Breast epithelium (tissue), 4 donors: ENCODE measurements at regions not wholly inside any gene's neighbourhood (a gene's known extent, or its start where the extent isn't known, plus 50 kb on each side); places are given as distances from the start of the nearest gene placed in this dataset.
A peak's percentile ranks its signal among the peaks of the same experiment; 100 is the strongest.

ENCODE experiments used
- DNase-seq, 2 donors: peaks; one replicate each; pipeline ENCODE4 v3.0.0-alpha.2; 2019; ENCODE audit warnings: low spot score in 2 of 2
- H3K27ac ChIP-seq, 2 donors: fragments of 200-600 bp; sonication (generic) in 1 of 2; one replicate each; pipeline ENCODE4 v1.5.1; 2016 to 2019; ENCODE audit warnings: mild to moderate bottlenecking in 1 of 2
- H3K27me3 ChIP-seq, 2 donors: fragments of 200-600 bp; sonication (generic) in 1 of 2; one replicate each; pipeline versions ENCODE4 v1.5.1 to v1.6.0; 2017 to 2019; ENCODE audit warnings: control low read depth in 1 of 2, mild to moderate bottlenecking in 1 of 2
- H3K36me3 ChIP-seq: fragments of 200-600 bp; one replicate; pipeline ENCODE4 v1.5.1; 2019
- H3K4me1 ChIP-seq, 2 donors: fragments of 200-600 bp; sonication (generic); one replicate each; pipeline ENCODE4 v1.5.1; 2016 to 2019; ENCODE audit warnings: control low read depth in 1 of 2
- H3K4me3 ChIP-seq, 3 donors: fragments of 200-600 bp; sonication (generic); 1 replicate in 2 of 3; 2 replicates in 1 of 3; pipeline ENCODE4 v1.5.1; 2016 to 2019; ENCODE audit warnings: mild to moderate bottlenecking in 3 of 3, moderate library complexity in 2 of 3
- H3K9me3 ChIP-seq, 2 donors: fragments of 200-600 bp; sonication (generic) in 1 of 2; one replicate each; pipeline ENCODE4 v1.5.1; 2016 to 2019; ENCODE audit warnings: control low read depth in 1 of 2
- CTCF ChIP-seq, 3 donors: fragments of 450-650 bp; IDR thresholded peaks; one replicate each; pipeline ENCODE4 v1.5.1; 2016 to 2017; ENCODE audit warnings: antibody characterized with exemption in 3 of 3, mild to moderate bottlenecking in 3 of 3, moderate library complexity in 3 of 3
- POLR2A ChIP-seq: fragments of 450-650 bp; IDR thresholded peaks from one replicate; pipeline ENCODE4 v1.6.1; 2016; ENCODE audit warnings: antibody characterized with exemption, mild to moderate bottlenecking, moderate library complexity
- POLR2AphosphoS5 ChIP-seq, 3 donors: sonication (generic); formaldehyde crosslinking; IDR thresholded peaks; one replicate each; pipeline ENCODE4 v1.6.1; 2017; ENCODE audit warnings: antibody characterized with exemption in 3 of 3
- intact Hi-C: fragments of 100-400 bp; cut with DNase I; formaldehyde crosslinking; loops from one replicate; pipeline ENCODE4 v1.15.1; 2023; ENCODE audit warnings: low total_unique reads

- TF ChIP-seq POLR2AphosphoS5 (IDR thresholded peaks at IDR 0.05) (no peak), POLR2A (no peak), CTCF (IDR thresholded peaks at IDR 0.05) (no peak)
- no peak for DNase-seq
- no peaks in the 10 kb centered on the region for H3K27me3 ChIP-seq
These were observed 300.4 kb upstream of the ZNF608 start for GRCh38 chr5:125046838-125047237.

GRCh38 chr5:125047871-125048270 lies 301.4 kb upstream of the ZNF608 start:
- Histone ChIP-seq H3K27ac (no peak overlapping the region), H3K4me3 (no peak overlapping the region), H3K9me3 (no peaks in the 10 kb centered on the region), H3K36me3 (no peaks in the 10 kb centered on the region), H3K4me1 (no peaks in the 10 kb centered on the region), H3K27me3 (no peaks in the 10 kb centered on the region)
- intact Hi-C loops: no loop called here
- DNase-seq: no peak
- TF ChIP-seq POLR2AphosphoS5 (IDR thresholded peaks at IDR 0.05) (no peak), CTCF (IDR thresholded peaks at IDR 0.05) (no peak), POLR2A (no peak)

More at GRCh38 chr5:125046838-125047237, 300.4 kb upstream of the ZNF608 start:
- no peak overlapping the region for H3K27ac ChIP-seq
- H3K4me3 ChIP-seq: no peak overlapping the region
- H3K9me3 ChIP-seq: no peaks in the 10 kb centered on the region
- no peaks in the 10 kb centered on the region for H3K36me3 ChIP-seq
- intact Hi-C loops: no loop called here
- H3K4me1 ChIP-seq: no peaks in the 10 kb centered on the region

- Histone ChIP-seq H3K9me3 (no peaks in the 10 kb centered on the region), H3K4me1 (no peaks in the 10 kb centered on the region), H3K27ac (peak overlapping the region in 1 of 2 donors; percentile 19), H3K36me3 (no peaks in the 10 kb centered on the region), H3K27me3 (no peaks in the 10 kb centered on the region), H3K4me3 (no peak overlapping the region)
- intact Hi-C loops: no loop called here
- DNase-seq: no peak
- TF ChIP-seq POLR2A: no peak
- TF ChIP-seq CTCF (IDR thresholded peaks at IDR 0.05): no peak
- no peak for TF ChIP-seq POLR2AphosphoS5 (IDR thresholded peaks at IDR 0.05)
These were observed 303.6 kb upstream of the ZNF608 start for GRCh38 chr5:125049721-125050702.

GRCh38 chr5:125050926-125051325 lies 304.5 kb upstream of the ZNF608 start:
- DNase-seq: no peak
- H3K4me1 ChIP-seq: no peaks in the 10 kb centered on the region

More at GRCh38 chr5:125050926-125051325, 304.5 kb upstream of the ZNF608 start:
- Histone ChIP-seq H3K9me3 (no peaks in the 10 kb centered on the region), H3K36me3 (no peaks in the 10 kb centered on the region), H3K27me3 (no peaks in the 10 kb centered on the region), H3K27ac (no peak overlapping the region), H3K4me3 (no peak overlapping the region)
- intact Hi-C loops: no loop called here
- TF ChIP-seq POLR2AphosphoS5 (IDR thresholded peaks at IDR 0.05) (no peak), POLR2A (no peak), CTCF (IDR thresholded peaks at IDR 0.05) (no peak)
